SK-N-SH treated with all-trans-retinoic acid at 6 μM for 48 hours (cell line): ENCODE measurements at regions not wholly inside any gene's neighbourhood (a gene's known extent, or its start where the extent isn't known, plus 50 kb on each side); places are given as distances from the start of the nearest gene placed in this dataset.

Source experiments
- ATAC-seq: fragments of 200-7000 bp; cut with Tn5 transposase; 3 replicates; pipeline ENCODE4 v1.9.1; 2020; ENCODE audit warnings: mild to moderate bottlenecking, moderate library complexity
- CREB5 ChIP-seq: fragments of 250-450 bp; sonication (Bioruptor Pico); IDR thresholded peaks from 2 replicates; pipeline ENCODE4 v1.5.1; 2020; ENCODE audit warnings: low read depth, mild to moderate bottlenecking, moderate library complexity
- CSDC2 ChIP-seq: fragments of 250-450 bp; sonication (Bioruptor Pico); IDR thresholded peaks from 2 replicates; pipeline ENCODE4 v1.5.0; 2020; ENCODE audit warnings: mild to moderate bottlenecking, moderate library complexity
- CSRNP3 ChIP-seq: fragments of 250-450 bp; sonication (Bioruptor Pico); IDR thresholded peaks from 2 replicates; pipeline ENCODE4 v1.5.1; 2021; ENCODE audit warnings: mild to moderate bottlenecking, moderate library complexity
- ESRRG ChIP-seq: fragments of 250-450 bp; sonication (Bioruptor Pico); IDR thresholded peaks from 2 replicates; pipeline ENCODE4 v1.6.1; 2021; ENCODE audit warnings: mild to moderate bottlenecking
- GLIS3 ChIP-seq: fragments of 250-450 bp; sonication (Bioruptor Pico); IDR thresholded peaks from 2 replicates; pipeline ENCODE4 v1.5.0; 2020; ENCODE audit warnings: mild to moderate bottlenecking, moderate library complexity
- ISL1 ChIP-seq: fragments of 250-450 bp; sonication (Bioruptor Pico); IDR thresholded peaks from 2 replicates; pipeline ENCODE4 v2.1.2; 2022; ENCODE audit warnings: mild to moderate bottlenecking, moderate library complexity
- PATZ1 ChIP-seq: fragments of 250-450 bp; sonication (Bioruptor Pico); IDR thresholded peaks from 2 replicates; pipeline ENCODE4 v1.8.0; 2020; ENCODE audit warnings: mild to moderate bottlenecking, moderate library complexity, borderline replicate concordance
- POU6F1 ChIP-seq: fragments of 250-450 bp; sonication (Bioruptor Pico); IDR thresholded peaks from 2 replicates; pipeline ENCODE4 v1.8.0; 2021; ENCODE audit warnings: low read depth, mild to moderate bottlenecking, moderate library complexity, borderline replicate concordance
- PPARA ChIP-seq: fragments of 250-450 bp; sonication (Bioruptor Pico); IDR thresholded peaks from 2 replicates; pipeline ENCODE4 v1.5.0; 2020; ENCODE audit warnings: mild to moderate bottlenecking, borderline replicate concordance
- RARB ChIP-seq: fragments of 250-450 bp; sonication (Bioruptor Pico); IDR thresholded peaks from 2 replicates; pipeline ENCODE4 v1.8.0; 2021; ENCODE audit warnings: mild to moderate bottlenecking, moderate library complexity
- SNAI2 ChIP-seq: fragments of 250-450 bp; sonication (Bioruptor Pico); IDR thresholded peaks from 2 replicates; pipeline ENCODE4 v1.5.0; 2020; ENCODE audit warnings: mild to moderate bottlenecking, moderate library complexity
- TCF4 ChIP-seq: fragments of 250-450 bp; sonication (Bioruptor Pico); IDR thresholded peaks from 2 replicates; pipeline ENCODE4 v1.8.0; 2021; ENCODE audit warnings: mild to moderate bottlenecking, moderate library complexity, borderline replicate concordance
- TSHZ2 ChIP-seq: fragments of 250-450 bp; sonication (Bioruptor Pico); IDR thresholded peaks from 2 replicates; pipeline ENCODE4 v1.5.0; 2020; ENCODE audit warnings: mild to moderate bottlenecking, moderate library complexity
- ZC3H10 ChIP-seq: fragments of 250-450 bp; sonication (Bioruptor Pico); IDR thresholded peaks from 2 replicates; pipeline ENCODE4 v1.5.1; 2021; ENCODE audit warnings: mild to moderate bottlenecking, moderate library complexity
- ZFP3 ChIP-seq: fragments of 250-450 bp; sonication (Bioruptor Pico); IDR thresholded peaks from 2 replicates; pipeline ENCODE4 v1.5.0; 2020; ENCODE audit warnings: mild to moderate bottlenecking, moderate library complexity
- ZFP30 ChIP-seq: fragments of 450-650 bp; formaldehyde crosslinking; IDR thresholded peaks from 2 replicates; pipeline ENCODE4 v1.5.0; 2022; ENCODE audit warnings: mild to moderate bottlenecking, moderate library complexity
- ZNF565 ChIP-seq: fragments of 450-650 bp; formaldehyde crosslinking; conservative IDR thresholded peaks from 2 replicates; pipeline ENCODE4 v1.5.0; 2020; ENCODE audit warnings: low read depth, mild to moderate bottlenecking, moderate library complexity
- ZNF70 ChIP-seq: fragments of 450-650 bp; formaldehyde crosslinking; IDR thresholded peaks from 2 replicates; pipeline ENCODE4 v1.5.0; 2020; ENCODE audit warnings: mild to moderate bottlenecking, moderate library complexity
- ZNF8 ChIP-seq: fragments of 450-650 bp; formaldehyde crosslinking; IDR thresholded peaks from 2 replicates; pipeline ENCODE4 v1.5.0; 2020; ENCODE audit warnings: mild to moderate bottlenecking, moderate library complexity

GRCh38 chr3:8301977-8302735, 199.5 kb upstream of the LMCD1 start:
- ATAC-seq: no peak
- no peak for TF ChIP-seq CSDC2 (CRISPR knock-in tag)
- TF ChIP-seq ESRRG (CRISPR knock-in tag): no peak
- no peak for TF ChIP-seq GLIS3 (CRISPR knock-in tag)
- no peak for TF ChIP-seq RARB (CRISPR knock-in tag)
- TF ChIP-seq ZFP3: no peak
- TF ChIP-seq TCF4 (CRISPR knock-in tag): no peak
- TF ChIP-seq ISL1 (CRISPR knock-in tag): no peak
- no peak for TF ChIP-seq CSRNP3 (CRISPR knock-in tag)
- TF ChIP-seq SNAI2 (CRISPR knock-in tag): no peak
- TF ChIP-seq POU6F1 (CRISPR knock-in tag): no peak
- TF ChIP-seq, all 23 proteins: peak for 0

- ATAC-seq: no peak
- TF ChIP-seq POU6F1 (CRISPR knock-in tag): no peak
- TF ChIP-seq ZNF70 (CRISPR knock-in tag): no peak
- TF ChIP-seq ISL1 (CRISPR knock-in tag): no peak
- no peak for TF ChIP-seq CREB5
- no peak for TF ChIP-seq ESRRG (CRISPR knock-in tag)
- TF ChIP-seq CSDC2 (CRISPR knock-in tag): no peak
- TF ChIP-seq TSHZ2 (CRISPR knock-in tag): no peak
- TF ChIP-seq ZC3H10: no peak
- TF ChIP-seq GLIS3 (CRISPR knock-in tag): no peak
- TF ChIP-seq ZNF8 (CRISPR knock-in tag): no peak
- TF ChIP-seq ZFP3: no peak
- no peak for TF ChIP-seq SNAI2 (CRISPR knock-in tag)
- TF ChIP-seq PATZ1 (CRISPR knock-in tag): no peak
- TF ChIP-seq ZNF565 (CRISPR knock-in tag): no peak
- TF ChIP-seq TCF4 (CRISPR knock-in tag): no peak
- no peak for TF ChIP-seq PPARA
These were observed 198.2 kb upstream of the LMCD1 start for GRCh38 chr3:8303466-8303865.

GRCh38 chr3:8305371-8305770, 196.3 kb upstream of the LMCD1 start:
- TF ChIP-seq RARB (CRISPR knock-in tag) (no peak), ZNF8 (CRISPR knock-in tag) (no peak), TSHZ2 (CRISPR knock-in tag) (no peak), ZFP30 (CRISPR knock-in tag) (no peak), ZC3H10 (no peak), POU6F1 (CRISPR knock-in tag) (no peak), ZNF565 (CRISPR knock-in tag) (no peak), ZNF70 (CRISPR knock-in tag) (no peak)
- ATAC-seq: no peak
